ENCODE measurements at regions not wholly inside any gene's neighbourhood (a gene's known extent, or its start where the extent isn't known, plus 50 kb on each side); places are given as distances from the start of the nearest gene placed in this dataset.
"Not testable (repeated sequence)": the region's sequence is repeated elsewhere in the genome, so short reads cannot be mapped to it uniquely, and the experiment has no call there.

DNA sequence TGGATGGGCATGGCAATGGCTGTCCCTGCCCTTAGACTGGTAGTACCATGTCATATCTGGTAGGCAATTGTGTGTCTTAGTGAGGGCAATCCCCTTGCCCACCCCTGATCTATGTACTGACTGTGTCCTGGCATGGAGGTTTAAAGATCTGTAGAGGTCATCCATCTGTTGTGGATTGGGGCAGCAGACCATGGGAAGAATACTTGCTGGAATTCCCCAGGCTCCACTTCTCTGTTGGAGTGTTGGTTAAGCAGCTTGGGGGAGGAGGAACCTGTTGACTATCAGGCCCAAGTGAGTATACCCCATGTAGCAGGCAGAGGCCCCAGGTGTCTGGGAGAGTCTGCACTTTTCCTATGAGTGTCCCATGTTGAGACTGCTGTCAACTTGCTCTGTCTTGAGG lies 246.7 kb upstream of the DIPK2B start:
- no peak for ATAC-seq
- intact Hi-C loops (cut with micrococcal nuclease): no loop called here
- no peak for DNase-seq

DNA sequence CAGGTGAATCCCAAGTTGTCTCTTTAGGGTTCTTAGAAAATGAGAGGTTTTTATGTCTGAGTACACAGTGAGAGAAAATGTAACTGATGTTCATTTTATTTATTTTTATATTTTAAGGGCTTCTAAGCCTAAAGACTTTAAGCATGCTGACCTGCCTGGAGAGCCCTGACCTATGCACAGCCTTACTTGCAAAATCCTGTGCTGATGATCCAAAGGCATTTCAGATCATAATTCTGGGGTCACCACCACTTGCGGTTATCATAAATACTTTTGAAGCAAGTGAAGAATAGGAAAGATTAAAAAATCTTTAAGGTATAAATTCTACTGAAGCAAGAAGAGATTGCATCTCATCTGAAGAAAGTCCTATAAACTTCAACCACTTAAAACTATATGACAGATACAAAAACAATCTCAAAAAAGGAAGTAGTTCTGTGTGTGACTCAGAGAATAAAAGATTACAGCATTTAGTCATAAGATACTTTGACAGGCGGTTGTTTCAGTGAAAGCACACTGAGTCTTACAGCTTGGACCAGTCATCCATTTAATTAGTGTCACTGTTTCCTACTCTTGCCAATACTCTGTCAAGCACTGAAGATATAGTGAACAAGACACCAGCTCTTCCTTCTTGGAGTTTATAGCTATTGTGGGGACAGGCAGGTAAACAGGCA lies 245.2 kb upstream of the DIPK2B start:
- DNase-seq: no peak
- intact Hi-C loops (cut with micrococcal nuclease): no loop called here
- no peak for ATAC-seq

DNA sequence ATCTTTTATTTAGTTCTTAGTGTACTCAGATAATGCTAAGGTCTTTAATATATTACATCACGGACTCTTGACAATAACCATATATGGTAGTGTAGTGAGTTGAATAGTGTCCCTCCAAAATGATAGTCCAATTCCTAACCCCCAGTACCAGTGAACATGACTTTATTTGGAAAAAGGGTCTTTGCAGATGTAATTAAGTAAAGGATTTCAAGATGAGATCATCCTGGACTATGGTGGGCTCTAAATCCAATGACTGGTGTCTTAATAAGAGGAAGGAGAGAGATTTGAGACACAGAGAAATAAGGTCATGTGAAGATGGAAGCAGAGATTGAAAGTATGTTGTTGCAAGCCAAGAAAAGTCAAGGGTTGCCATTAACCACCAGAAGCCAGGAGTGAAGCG lies 236.5 kb upstream of the DIPK2B start:
- intact Hi-C loops (cut with micrococcal nuclease): no loop called here
- no peak for DNase-seq
- ATAC-seq: no peak

DNA sequence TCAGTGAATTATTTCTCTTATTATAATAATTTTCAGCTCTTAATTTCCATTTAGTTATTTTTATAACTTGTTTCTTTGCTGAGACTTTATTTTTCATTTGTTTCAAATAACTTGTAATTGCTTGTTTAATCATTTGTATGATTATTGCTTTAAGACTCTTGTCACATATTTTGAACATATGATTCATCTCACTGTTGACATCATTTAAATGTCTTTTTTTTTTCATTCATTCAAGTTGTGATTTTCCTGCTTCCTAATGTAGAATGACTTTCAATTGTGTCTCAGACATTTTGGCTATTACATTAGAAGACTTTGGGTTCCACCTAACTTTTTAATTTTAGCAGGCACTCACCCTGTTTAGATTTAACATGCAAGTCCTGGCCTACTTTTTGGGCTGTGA lies 234.8 kb upstream of the DIPK2B start:
- ATAC-seq (no peak), DNase-seq (no peak)
- intact Hi-C loops (cut with micrococcal nuclease): no loop called here

DNA sequence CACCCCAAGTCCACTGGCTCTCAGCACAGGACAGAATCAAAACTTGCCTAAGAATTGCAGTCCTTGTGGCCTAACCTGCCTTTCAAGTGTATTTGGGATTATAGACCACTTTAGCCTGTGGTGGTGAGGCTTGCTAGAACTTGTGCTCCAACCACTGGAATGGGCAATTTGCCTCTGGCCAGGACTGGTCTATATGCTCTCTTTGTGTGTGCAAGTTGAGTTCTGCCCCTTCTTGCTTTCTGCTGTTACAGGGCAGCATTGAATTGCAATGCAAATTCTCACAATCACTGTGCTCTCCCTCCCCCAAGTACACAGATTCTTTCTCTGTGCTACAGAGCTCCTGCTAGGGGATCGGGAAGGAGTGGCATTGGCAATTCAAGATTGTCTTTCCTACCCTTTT lies 233.6 kb upstream of the DIPK2B start:
- DNase-seq (no peak), ATAC-seq (no peak)
- intact Hi-C loops (cut with micrococcal nuclease): no loop called here

DNA sequence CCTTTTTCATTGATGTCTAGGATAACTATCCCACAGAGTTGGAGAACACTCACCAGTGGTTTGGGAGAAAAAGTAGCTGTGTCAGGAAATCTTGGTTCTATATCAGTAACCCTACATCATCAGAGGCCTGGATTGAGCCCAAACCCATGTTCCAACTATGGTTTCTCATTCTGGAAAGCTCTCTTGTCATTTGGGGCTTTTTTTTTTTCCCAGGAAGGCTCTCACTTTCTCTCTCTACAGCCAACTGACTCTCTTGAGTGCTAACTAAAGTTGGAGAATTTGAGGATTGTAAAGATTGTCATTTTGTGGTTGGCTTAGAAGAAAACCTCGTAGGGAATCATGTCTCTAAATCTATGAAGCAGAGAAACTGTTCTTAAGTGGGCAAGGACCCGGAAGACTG lies 228.2 kb upstream of the DIPK2B start:
- intact Hi-C loops (cut with micrococcal nuclease): no loop called here
- ATAC-seq (no peak), DNase-seq (no peak)

DNA sequence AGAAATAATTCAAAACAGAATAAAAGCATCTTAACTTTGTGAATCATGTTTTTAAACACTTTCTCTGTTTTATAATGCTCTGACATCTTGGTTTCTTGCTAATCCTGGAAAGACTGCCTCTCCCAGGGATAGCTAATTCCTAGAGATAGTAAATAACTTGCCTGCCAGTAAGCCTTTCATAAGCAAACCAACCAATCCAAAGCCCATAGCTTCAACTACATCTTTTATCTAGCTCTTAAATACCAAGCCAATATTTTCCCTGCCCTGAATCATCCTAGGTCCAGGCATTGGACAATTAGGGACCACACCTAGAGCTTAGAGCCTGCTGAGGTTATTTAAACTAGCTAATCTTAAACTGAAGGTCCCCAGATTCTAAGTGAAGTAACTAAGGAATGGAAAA lies 223.7 kb upstream of the DIPK2B start:
- no peak for ATAC-seq
- DNase-seq: no peak
- intact Hi-C loops (cut with micrococcal nuclease): no loop called here

DNA sequence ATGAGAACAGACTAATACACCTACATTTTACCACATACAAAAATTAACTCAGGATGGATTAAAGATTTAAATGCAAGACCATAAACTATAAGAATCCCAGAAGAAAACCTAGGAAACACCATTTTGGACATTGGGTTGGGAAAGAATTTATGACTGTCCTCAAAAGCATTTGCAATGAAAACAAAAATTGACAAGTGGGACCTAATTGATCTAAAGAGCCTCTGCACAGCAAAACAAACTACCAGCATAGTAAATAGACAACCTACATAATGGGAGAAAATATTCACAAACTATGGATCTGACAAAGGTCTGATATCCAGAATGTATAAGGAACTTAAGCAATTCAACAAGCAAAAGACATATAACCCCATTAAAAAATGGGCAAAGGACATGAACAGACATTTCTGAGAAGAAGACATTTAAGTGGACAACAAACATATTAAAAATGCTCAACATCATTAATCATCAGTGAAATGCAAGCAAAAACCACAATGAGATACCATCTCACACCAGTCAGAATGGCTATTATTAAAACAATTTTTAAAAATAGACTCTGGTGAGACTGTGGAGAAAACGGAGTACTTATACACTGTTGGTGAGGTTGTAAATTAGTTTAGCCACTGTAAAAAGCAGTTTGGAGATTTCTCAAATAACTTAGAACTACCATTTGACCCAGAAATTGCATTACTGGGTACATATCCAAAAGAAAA lies 221.7 kb upstream of the DIPK2B start:
- DNase-seq (no peak), ATAC-seq (no peak)
- intact Hi-C loops (cut with micrococcal nuclease): no loop called here

DNA sequence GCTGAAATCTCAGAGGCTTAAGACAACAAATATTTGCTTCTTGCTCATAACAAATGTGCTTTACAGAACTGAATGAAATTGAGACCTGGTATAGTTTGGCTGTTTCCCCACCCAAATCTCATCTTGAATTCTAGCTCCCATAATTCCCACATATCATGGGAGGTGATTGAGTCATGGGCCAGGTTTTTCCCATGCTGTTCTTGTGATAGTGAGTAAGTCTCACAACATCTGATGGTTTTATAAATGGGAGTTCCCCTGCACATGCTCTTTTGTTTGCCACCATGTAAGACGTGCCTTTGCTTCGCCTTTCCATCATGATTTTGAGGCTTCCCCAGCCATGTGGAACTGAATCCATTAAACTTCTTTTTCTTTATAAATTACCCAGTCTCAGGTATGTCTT lies 221.1 kb upstream of the DIPK2B start:
- intact Hi-C loops (cut with micrococcal nuclease): no loop called here
- ATAC-seq: no peak

DNA sequence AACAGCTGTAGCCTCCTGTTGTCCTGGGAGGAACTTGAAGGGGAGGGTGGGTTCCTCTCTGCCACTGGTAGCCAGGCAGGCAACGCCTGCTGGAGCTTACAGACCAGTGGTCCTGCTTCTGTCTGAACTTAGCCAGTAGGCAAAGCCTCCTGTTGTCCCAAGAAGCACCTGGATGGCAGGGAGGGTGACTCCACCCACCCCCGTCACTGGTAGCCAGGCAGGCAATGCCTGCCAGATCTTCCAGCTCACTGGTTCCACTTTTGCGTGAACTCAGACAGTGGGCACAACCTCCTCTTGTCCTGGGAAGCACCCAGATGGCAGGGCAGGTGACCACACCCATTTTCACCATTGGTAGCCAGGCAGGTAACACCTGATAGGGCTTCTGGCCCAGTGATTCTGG lies 203.5 kb upstream of the DIPK2B start:
- ATAC-seq: no peak
- intact Hi-C loops (cut with micrococcal nuclease): no loop called here
- no peak for DNase-seq

More for the DNA sequence above, 221.1 kb upstream of the DIPK2B start:
- DNase-seq: no peak

DNA sequence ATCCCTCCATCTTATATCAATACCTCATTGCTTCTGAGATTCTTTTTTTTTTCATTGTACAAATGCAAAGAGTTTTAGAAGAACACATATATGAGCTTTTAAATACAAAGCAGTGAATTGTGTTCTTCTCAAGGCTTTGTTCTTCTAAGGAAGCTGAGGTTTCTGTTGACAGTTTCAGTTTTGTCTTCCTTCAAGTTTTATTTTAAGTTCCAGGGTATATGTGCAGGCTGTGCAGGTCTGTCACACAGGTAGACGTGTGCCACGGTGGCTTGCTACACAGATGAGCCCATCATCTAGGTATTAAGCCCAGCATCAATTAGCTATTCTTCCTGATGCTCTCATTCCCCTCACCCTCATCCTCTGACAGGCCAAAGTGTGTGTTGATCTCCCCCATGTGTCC lies 201.2 kb upstream of the DIPK2B start:
- intact Hi-C loops (cut with micrococcal nuclease): no loop called here
- DNase-seq (no peak), ATAC-seq (no peak)

DNA sequence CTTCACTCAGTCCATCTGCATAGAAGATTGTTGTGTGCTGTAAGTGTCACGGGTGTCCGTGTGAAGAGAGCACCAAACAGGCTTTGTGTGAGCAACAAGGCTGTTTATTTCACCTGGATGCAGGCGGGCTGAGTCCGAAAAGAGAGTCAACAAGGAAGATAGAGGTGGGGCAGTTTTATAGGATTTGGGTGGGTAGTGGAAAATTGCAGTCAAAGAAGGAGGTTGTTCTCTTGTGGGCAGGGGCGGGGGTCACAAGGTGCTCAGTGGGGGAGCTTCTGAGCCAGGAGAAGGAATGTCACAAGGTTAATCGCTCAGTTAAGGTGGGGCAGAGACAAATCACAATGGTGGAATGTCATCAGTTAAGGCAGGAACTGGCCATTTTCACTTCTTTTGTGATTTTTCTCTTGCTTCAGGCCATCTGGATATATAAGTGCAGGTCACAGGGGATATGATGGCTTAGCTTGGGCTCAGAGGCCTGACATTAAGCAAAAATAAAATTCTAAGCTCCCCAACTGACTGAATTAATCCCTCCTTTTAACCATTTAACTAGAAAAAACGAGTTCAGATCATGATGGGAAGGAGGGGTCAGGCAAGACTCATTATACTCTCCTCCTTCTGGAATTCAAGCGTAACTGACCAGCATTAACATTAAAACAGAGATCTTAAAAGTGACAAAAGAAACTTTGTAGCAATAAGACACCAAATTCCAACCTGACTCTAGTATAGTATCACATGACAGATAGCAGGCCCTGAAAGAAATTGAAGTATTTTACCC lies 200.5 kb upstream of the DIPK2B start:
- ATAC-seq; intact Hi-C loops (cut with micrococcal nuclease); DNase-seq: not testable (repeated sequence)

DNA sequence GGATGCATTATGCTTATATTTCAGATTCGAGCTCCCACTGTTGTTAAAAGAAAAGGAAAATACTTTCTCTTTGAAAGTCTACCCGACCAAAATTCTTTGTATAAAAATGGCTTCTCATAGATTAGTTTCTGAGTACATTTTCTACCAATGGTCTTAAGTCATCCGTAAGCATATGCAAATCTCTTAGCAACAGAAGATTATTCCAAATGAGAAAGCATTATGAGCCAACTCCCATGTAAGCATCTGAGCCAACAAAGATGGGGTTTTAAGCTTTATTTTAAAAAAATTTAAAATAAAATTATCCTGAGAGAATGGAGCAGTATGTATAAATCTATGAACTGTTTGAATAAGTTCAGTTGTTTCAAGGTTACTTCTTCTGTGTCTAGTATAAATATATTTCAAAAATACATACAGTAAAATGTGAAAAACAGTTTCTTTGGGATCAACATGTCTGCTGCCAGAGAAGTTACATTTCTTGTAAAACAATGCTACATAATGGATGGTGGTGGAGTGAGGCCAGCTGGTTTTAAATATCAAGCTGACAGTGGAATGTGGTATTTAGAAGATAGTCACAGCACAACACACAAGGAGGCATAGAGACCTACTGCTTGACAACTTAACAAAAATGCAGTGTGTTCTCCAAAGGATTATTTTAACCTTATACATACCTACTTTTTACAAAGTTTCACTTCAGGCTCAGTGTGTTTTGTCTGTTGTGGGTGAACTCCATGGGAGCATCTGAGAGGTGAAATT lies 199.5 kb upstream of the DIPK2B start:
- intact Hi-C loops (cut with micrococcal nuclease): no loop called here
- no peak for DNase-seq
- ATAC-seq: no peak

DNA sequence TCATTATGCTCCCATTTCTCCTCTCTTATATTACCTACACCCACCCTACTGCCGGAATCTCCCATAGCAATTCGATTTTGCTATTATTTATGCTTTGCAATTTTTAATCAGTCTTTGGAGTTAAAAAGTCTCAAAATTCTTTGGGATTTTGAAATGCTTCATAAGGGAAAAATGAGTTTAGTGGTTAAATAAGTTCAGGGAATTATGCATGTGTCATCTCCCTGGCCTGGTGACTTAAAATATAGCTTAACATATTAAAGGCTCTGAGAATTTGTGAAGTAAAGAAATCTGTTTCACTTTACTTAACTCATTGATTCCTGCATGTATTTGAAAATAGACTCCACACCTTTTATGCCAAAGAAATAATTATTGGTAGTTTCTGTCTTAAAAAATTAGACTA lies 185.1 kb upstream of the DIPK2B start:
- ATAC-seq (no peak), DNase-seq (no peak)
- intact Hi-C loops (cut with micrococcal nuclease): no loop called here

DNA sequence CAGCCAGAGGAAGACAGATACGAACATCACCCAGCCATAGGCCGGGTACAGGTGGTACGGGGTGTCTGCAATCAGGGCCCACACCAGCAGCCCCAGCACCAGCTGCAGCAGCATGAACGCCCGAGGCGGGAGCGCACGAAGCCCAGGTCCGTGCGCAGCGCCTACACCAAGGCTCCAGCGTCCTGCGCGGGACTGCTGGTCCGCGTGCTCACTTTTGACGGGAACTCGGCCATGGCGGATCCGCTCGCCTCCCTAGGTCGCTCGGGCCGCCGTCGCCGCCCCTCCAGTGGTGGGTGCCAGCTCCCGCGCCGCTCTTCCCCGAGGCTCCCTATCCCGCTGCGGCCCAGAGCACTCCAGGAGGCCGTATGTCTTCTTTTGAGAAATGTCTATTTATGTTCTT lies 181.2 kb upstream of the DIPK2B start:
- DNase-seq (no peak), ATAC-seq (no peak)
- intact Hi-C loops (cut with micrococcal nuclease): no loop called here

DNA sequence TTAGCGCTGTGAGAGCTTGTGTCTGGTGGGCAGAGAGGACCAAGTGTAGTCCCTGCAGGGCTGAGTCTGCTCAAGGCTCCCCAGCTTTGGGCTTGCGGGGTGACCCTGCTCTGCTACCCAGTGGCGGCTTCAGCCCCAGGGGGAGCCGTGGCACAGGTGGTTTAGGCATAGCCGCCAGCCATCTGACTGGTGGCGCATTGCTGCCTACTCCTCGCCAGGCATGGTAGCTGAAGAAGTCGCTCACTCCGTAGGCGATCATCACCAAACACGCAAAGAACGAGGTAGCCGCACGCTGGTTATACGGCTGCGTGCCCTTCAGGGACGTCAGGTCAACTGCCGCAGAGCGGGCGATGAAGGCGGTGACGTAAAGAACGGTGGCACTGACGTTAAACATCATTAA lies 180.7 kb upstream of the DIPK2B start:
- intact Hi-C loops (cut with micrococcal nuclease): no loop called here
- DNase-seq (no peak), ATAC-seq (no peak)

DNA sequence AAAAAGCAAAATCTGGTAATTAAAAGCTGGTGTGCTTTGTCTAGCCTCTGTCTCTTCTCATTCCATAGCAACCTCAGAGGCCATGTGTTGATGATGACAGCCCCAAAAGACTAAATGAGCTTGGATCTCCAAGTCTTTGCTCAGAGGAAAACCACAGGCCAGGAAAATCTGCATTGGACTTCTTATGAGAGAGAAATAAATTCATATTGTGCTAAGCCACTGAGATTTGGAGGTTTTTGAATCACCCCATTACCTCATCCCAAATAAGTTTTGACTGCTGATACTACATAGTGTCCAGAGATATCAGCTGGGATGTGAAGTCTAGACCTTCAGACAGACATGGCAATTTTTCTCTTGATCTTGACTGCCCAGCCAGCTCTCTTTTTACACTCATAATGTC lies 178.6 kb upstream of the DIPK2B start:
- intact Hi-C loops (cut with micrococcal nuclease): no loop called here
- ATAC-seq (no peak), DNase-seq (no peak)

DNA sequence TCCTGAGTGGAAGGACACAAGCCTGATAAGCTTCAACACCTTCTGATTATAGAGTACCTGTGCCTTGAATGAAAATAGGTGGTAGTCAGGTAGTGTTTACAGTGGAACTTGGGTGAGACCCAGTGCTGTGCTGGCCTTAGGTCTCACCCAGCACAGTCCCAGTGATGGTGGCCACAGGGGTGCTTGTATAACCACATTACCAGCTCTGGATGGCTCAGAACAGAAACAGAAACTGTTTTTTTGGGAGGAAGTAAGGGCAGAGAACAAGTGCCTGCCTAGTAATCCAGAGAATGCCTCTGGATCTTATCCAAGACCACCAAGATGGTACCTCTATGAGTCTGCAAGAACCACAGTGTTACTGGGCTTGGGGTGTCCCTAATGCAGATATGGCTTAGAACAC lies 171.5 kb upstream of the DIPK2B start:
- no peak for ATAC-seq

DNA sequence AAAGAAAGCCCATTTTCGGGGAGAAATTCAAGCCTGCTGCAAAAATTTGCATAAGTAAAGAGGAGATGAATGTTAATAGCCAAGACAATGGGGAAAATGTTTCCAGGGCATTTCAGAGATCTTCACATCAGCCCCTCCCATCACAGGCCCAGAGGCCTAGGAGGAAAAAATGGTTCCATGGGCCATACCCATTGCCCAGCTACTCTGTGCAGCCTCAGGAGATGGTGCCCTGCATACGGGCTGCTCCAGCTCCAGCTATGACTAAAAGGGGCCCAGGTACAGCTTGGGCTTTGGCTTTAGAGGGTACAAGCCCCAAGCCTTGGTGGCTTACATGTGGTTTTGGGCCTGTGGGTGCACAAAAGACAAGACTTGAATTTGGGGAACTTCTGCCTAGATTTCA lies 168.0 kb upstream of the DIPK2B start:
- no peak for DNase-seq
- no peak for ATAC-seq
- intact Hi-C loops (cut with micrococcal nuclease): no loop called here

More for the DNA sequence above, 171.5 kb upstream of the DIPK2B start:
- no peak for DNase-seq
- intact Hi-C loops (cut with micrococcal nuclease): no loop called here

DNA sequence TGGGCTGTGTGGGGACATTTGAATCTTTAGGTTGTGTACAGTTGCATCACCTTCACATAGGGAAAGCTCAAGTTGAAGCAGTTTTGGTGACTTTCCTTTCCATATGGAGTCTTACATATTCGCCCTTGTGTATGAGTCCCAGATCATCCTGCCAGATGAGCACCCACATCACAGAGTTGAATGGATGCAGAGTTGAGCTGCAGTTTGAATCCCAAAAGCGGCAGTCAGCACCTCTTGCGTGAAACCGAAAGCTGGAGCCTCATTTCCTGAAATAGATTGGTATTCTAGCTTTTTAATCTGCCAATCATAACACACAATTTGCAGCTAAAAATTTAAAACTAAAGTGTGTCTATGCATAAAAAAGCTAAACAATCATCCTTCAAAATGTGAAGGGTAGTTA lies 162.9 kb upstream of the DIPK2B start:
- intact Hi-C loops (cut with micrococcal nuclease): no loop called here
- DNase-seq: no peak
- no peak for ATAC-seq

Data from left ventricle myocardium superior (tissue), 1 donor.